Endothelial cell of umbilical vein (primary cell): ENCODE measurements at regions not wholly inside any gene's neighbourhood (a gene's known extent, or its start where the extent isn't known, plus 50 kb on each side); places are given as distances from the start of the nearest gene placed in this dataset.

ENCODE experiments used
- BruUV-seq: library from RNA; stranded (reverse); fragments of 400-500 nt; replicated peaks from 2 replicates; lab custom pipeline; 2021; lab: Mats Ljungman, UMichigan
- CTCF ChIA-PET: fragments of 300-600, 350-600 bp; sonication (Branson Sonifier 250); formaldehyde crosslinking; loops from one replicate; lab custom pipeline; 2021; ENCODE audit warnings: antibody characterized with exemption, inconsistent platforms; lab: Charles Lee
- POLR2A ChIA-PET: fragments of 300-600, 350-600 bp; sonication (Branson Sonifier 250); formaldehyde crosslinking; loops from one replicate; lab custom pipeline; 2021; ENCODE audit warnings: antibody characterized with exemption, inconsistent platforms; lab: Charles Lee
- DNase-seq: peaks from one replicate; pipeline ENCODE4 v3.0.0-alpha.2; 2011; ENCODE audit warnings: low read depth, low spot score
- FAIRE-seq: peaks from 2 replicates; lab custom pipeline; 2011; peaks lifted over from hg19 to GRCh38; lab: Jason Lieb, UNC
- H2AFZ ChIP-seq: 2 replicates; pipeline ENCODE4 v1.6.0; 2012; ENCODE audit warnings: low read depth, low read length, control low read depth, inconsistent platforms
- H3K27ac ChIP-seq: 2 replicates; pipeline ENCODE4 v1.5.1; 2011; ENCODE audit warnings: low read depth, mild to moderate bottlenecking, control low read depth, low read length, moderate library complexity; ENCODE audit not compliant: insufficient read depth
- H3K27me3 ChIP-seq, 2 experiments: 2 replicates each; pipeline versions ENCODE4 v1.6.0 to v1.6.1; 2011; ENCODE audit warnings: low read length in 2 of 2, mixed read lengths in 1 of 2; ENCODE audit not compliant: control insufficient read depth in 2 of 2, insufficient read depth in 2 of 2
- H3K36me3 ChIP-seq, 2 experiments: 2 replicates in 1 of 2; 3 replicates in 1 of 2; pipeline ENCODE4 v1.5.1; 2011; ENCODE audit warnings: low read length in 2 of 2, mild to moderate bottlenecking in 1 of 2, moderate library complexity in 1 of 2; ENCODE audit not compliant: control insufficient read depth in 2 of 2, insufficient read depth in 2 of 2; ENCODE audit errors: extremely low read depth in 1 of 2
- H3K4me1 ChIP-seq: 3 replicates; pipeline ENCODE4 v1.5.1; 2011; ENCODE audit warnings: mild to moderate bottlenecking, low read length; ENCODE audit not compliant: control insufficient read depth, insufficient read depth; ENCODE audit errors: extremely low read depth
- H3K4me2 ChIP-seq: 2 replicates; pipeline ENCODE4 v1.6.1; 2011; ENCODE audit warnings: low read length, control low read depth, mixed read lengths; ENCODE audit not compliant: insufficient read depth
- H3K4me3 ChIP-seq, 3 experiments: fragments of 200-600 bp in 1 of 3; sonication (generic), shearing (Covaris generic) in 1 of 3; replicated peaks in 1 of 3; 2 replicates each; pipeline ENCODE4 v1.5.1; 2011 to 2016; ENCODE audit warnings: control low read depth in 3 of 3, low read length in 3 of 3, mild to moderate bottlenecking in 2 of 3, inconsistent platforms in 1 of 3, low read depth in 1 of 3, moderate library complexity in 1 of 3; ENCODE audit not compliant: insufficient read depth in 1 of 3
- H3K79me2 ChIP-seq: 2 replicates; pipeline ENCODE4 v1.6.0; 2012; ENCODE audit warnings: low read length, inconsistent platforms; ENCODE audit not compliant: control insufficient read depth, insufficient read depth
- H3K9ac ChIP-seq: replicated peaks from 2 replicates; pipeline ENCODE3; 2011; ENCODE audit warnings: low read length, control low read depth; ENCODE audit not compliant: insufficient read depth; ENCODE audit errors: extremely low read depth
- H3K9me1 ChIP-seq: replicated peaks from 3 replicates; pipeline ENCODE4 v1.6.0; 2011; ENCODE audit warnings: mild to moderate bottlenecking, low read length; ENCODE audit not compliant: control insufficient read depth, insufficient read depth; ENCODE audit errors: extremely low read depth
- H3K9me3 ChIP-seq: replicated peaks from 2 replicates; pipeline ENCODE4 v1.5.1; 2012; ENCODE audit warnings: low read length, inconsistent platforms; ENCODE audit not compliant: control insufficient read depth, insufficient read depth
- H4K20me1 ChIP-seq: replicated peaks from 2 replicates; pipeline ENCODE3; 2011; ENCODE audit warnings: mild to moderate bottlenecking, low read length; ENCODE audit not compliant: control insufficient read depth, insufficient read depth; ENCODE audit errors: extremely low read depth
- EZH2 ChIP-seq: IDR thresholded peaks from 2 replicates; pipeline ENCODE4 v1.6.1; 2012; ENCODE audit warnings: borderline replicate concordance, low read depth, mild to moderate bottlenecking, moderate library complexity, low read length, inconsistent platforms; ENCODE audit not compliant: severe bottlenecking
- FOS ChIP-seq: IDR thresholded peaks from 2 replicates; pipeline ENCODE4 v1.6.1; 2011; ENCODE audit warnings: mild to moderate bottlenecking, low read length, moderate library complexity, borderline replicate concordance; ENCODE audit not compliant: insufficient read depth
- GATA2 ChIP-seq: IDR thresholded peaks from 2 replicates; pipeline ENCODE4 v1.7.0; 2011; ENCODE audit warnings: low read depth, mild to moderate bottlenecking, moderate library complexity, mixed read lengths, low read length; ENCODE audit not compliant: insufficient read length, insufficient read depth
- JUN ChIP-seq: IDR thresholded peaks from 2 replicates; pipeline ENCODE4 v1.6.1; 2011; ENCODE audit warnings: borderline replicate concordance, low read depth; ENCODE audit not compliant: insufficient read length, insufficient read depth
- MYC ChIP-seq: IDR thresholded peaks from one replicate; pipeline ENCODE4 v1.6.1; 2011; ENCODE audit warnings: mild to moderate bottlenecking, low read depth, low read length
- POLR2A ChIP-seq: IDR thresholded peaks from 2 replicates; pipeline ENCODE4 v1.6.1; 2012; ENCODE audit warnings: low read depth, mild to moderate bottlenecking, control low read depth, low read length
- POLR2AphosphoS5 ChIP-seq: IDR thresholded peaks from 2 replicates; pipeline ENCODE4 v1.6.1; 2012; ENCODE audit warnings: low read depth, mild to moderate bottlenecking, control low read depth, low read length, moderate library complexity; ENCODE audit not compliant: insufficient read depth
- dilution Hi-C: fragments of 300-500 bp; cut with MboI; formaldehyde crosslinking; loops from one replicate; pipeline ENCODE4 v1.15.0; 2019; ENCODE audit warnings: low sequenced_read_pairs; ENCODE audit not compliant: extremely low pct_ligation_motif_present
- intact Hi-C: fragments of 100-400 bp; cut with micrococcal nuclease; formaldehyde crosslinking; loops from one replicate; pipeline ENCODE4 v1.10.0; 2022
- TF ChIP-seq, protein P1 (sequence below): IDR thresholded peaks from 2 replicates; pipeline ENCODE4 v1.6.1; 2011; ENCODE audit not compliant: insufficient read depth, insufficient read length
- TF ChIP-seq, protein P2 (sequence below), 2 donors: IDR thresholded peaks; 1 replicate in 1 of 2; 2 replicates in 1 of 2; pipeline ENCODE4 v1.5.1; 2011; ENCODE audit warnings: low read length in 2 of 2, mild to moderate bottlenecking in 2 of 2, moderate library complexity in 2 of 2, control low read depth in 1 of 2, inconsistent platforms in 1 of 2, low read depth in 1 of 2; ENCODE audit not compliant: insufficient read depth in 1 of 2; ENCODE audit errors: extremely low read depth in 1 of 2

DNA sequence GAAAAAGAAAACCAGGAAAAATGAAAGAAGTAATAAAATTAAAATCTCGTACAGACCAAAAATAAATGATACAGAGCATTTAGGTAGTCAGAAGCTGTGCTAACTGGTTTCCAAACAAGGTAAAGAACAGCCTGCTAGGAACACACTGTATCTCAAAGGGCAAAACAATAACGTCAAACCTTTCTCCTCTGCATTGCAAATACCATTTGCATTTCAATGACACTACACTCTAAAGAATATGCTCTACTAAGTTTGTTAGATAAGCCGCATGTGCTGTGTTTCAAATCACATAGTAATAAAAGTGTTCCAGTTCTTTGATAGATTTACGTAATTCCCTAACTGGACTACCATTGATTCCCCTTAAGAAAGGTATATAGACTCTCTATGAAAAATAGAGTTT lies 648.8 kb downstream of the PLA2G4A start:
- TF ChIP-seq, protein P1, sequence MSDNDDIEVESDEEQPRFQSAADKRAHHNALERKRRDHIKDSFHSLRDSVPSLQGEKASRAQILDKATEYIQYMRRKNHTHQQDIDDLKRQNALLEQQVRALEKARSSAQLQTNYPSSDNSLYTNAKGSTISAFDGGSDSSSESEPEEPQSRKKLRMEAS, result no peak
- TF ChIP-seq FOS (no peak), POLR2A (no peak), POLR2AphosphoS5 (no peak), JUN (no peak), MYC (no peak), EZH2 (no peak), GATA2 (no peak)
- TF ChIP-seq, protein P2, sequence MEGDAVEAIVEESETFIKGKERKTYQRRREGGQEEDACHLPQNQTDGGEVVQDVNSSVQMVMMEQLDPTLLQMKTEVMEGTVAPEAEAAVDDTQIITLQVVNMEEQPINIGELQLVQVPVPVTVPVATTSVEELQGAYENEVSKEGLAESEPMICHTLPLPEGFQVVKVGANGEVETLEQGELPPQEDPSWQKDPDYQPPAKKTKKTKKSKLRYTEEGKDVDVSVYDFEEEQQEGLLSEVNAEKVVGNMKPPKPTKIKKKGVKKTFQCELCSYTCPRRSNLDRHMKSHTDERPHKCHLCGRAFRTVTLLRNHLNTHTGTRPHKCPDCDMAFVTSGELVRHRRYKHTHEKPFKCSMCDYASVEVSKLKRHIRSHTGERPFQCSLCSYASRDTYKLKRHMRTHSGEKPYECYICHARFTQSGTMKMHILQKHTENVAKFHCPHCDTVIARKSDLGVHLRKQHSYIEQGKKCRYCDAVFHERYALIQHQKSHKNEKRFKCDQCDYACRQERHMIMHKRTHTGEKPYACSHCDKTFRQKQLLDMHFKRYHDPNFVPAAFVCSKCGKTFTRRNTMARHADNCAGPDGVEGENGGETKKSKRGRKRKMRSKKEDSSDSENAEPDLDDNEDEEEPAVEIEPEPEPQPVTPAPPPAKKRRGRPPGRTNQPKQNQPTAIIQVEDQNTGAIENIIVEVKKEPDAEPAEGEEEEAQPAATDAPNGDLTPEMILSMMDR (IDR thresholded peaks at IDR 0.05; ENCODE audit: extremely low read depth in 1 of 2, insufficient read depth in 1 of 2, low read depth in 1 of 2, low read length in 2 of 2), result no peak
- Histone ChIP-seq H3K9me3 (no peaks in the 10 kb centered on the region), H3K4me1 (no peaks in the 10 kb centered on the region), H3K27ac (no peak overlapping the region), H3K4me2 (no peak overlapping the region), H3K79me2 (no peaks in the 10 kb centered on the region), H3K9me1 (no peaks in the 10 kb centered on the region), H3K36me3 (no peaks in the 10 kb centered on the region), H4K20me1 (no peaks in the 10 kb centered on the region), H3K9ac (no peak overlapping the region), H2AFZ (no peak overlapping the region), H3K27me3 (no peaks in the 10 kb centered on the region), H3K4me3 (no peak overlapping the region)
- no peak for FAIRE-seq
- dilution Hi-C loops (no loop called here), intact Hi-C loops (loop anchor here (2.0 to 5.0 kb wide), 2 partner anchors 451 to 1460 kb away; no protein-coding TSS in a partner anchor)
- POLR2A ChIA-PET, result no interaction called here
- DNase-seq, result no peak
- CTCF ChIA-PET, result interaction anchor here (0.6 to 2.1 kb wide), 9 partner anchors 9 to 1305 kb away, joined by 3 to 10 read pairs (median 3); no protein-coding TSS in a partner anchor
- no TSS peak for BruUV-seq
